ENCODE measurements at regions not wholly inside any gene's neighbourhood (a gene's known extent, or its start where the extent isn't known, plus 50 kb on each side); places are given as distances from the start of the nearest gene placed in this dataset.
A peak's percentile ranks its signal among the peaks of the same experiment; 100 is the strongest.
"Not testable (repeated sequence)": the region's sequence is repeated elsewhere in the genome, so short reads cannot be mapped to it uniquely, and the experiment has no call there.

DNA sequence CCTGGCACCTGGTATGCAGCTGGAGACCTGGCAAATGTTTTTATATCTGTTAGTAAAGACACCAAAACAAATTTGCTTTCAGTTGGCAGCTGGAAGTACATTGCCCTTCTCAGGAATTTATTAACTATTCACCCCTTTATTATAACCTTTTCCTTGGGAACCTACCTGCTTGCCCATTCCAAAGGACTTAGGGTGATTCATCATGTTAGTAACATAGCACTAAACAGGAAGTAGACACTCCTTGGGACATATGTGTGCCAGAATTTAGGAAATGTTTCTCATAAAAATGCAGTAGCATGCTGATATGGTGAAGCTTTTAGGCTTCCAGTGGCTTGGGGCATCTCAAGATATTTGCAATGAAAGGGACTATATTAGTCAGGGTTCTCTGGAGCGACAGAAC, 184.2 kb downstream of the DMAC1 start:
- DNase-seq = no peak

- DNase-seq = no peak
Measured at GRCh38 chr9:7613931-7614330, 185.6 kb downstream of the DMAC1 start.

DNA sequence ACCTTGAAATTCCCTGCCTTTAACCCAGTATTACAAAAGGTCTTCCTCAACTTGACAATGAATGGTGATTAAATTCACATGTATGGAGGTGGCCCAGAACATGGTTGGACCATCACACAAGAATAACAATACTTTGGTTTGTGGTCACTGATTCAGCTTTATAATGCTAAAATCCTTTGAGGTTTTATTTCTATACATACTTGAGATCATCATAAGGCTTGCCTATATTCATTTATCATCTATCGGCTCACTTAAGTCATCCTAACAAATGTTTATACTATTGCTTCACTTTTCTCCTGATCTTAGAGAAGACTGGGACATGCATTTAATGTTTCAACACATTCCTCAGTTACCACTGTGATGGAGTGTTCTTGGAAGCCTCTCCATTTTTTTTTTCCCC, 191.3 kb downstream of the DMAC1 start:
- no peak for DNase-seq

GRCh38 chr9:7607421-7607820, 192.2 kb downstream of the DMAC1 start:
- DNase-seq = no peak

GRCh38 chr9:7606591-7606990, 193.0 kb downstream of the DMAC1 start:
- no peak for DNase-seq

DNA sequence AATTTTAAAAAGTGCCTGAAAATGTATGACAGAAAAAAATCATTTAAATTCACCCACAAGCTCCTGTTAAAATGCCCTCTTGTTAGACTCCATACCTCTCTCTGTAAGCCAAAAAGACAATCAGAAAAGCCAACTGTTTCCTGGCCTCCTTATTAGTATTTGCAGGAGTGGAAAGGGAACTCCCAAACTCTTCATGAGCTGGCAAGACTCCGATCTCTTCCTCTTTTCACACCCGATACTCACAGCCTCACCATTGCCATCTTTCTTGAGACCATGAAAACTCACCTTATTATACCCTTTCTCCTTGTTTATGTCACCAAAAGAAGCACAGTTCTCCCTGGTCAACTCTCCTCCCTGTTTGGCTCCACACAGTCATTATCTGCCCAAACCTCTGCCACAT, 197.8 kb downstream of the DMAC1 start:
- DNase-seq = no peak

GRCh38 chr9:7597716-7598115, 201.9 kb downstream of the DMAC1 start:
- no peak for DNase-seq

DNA sequence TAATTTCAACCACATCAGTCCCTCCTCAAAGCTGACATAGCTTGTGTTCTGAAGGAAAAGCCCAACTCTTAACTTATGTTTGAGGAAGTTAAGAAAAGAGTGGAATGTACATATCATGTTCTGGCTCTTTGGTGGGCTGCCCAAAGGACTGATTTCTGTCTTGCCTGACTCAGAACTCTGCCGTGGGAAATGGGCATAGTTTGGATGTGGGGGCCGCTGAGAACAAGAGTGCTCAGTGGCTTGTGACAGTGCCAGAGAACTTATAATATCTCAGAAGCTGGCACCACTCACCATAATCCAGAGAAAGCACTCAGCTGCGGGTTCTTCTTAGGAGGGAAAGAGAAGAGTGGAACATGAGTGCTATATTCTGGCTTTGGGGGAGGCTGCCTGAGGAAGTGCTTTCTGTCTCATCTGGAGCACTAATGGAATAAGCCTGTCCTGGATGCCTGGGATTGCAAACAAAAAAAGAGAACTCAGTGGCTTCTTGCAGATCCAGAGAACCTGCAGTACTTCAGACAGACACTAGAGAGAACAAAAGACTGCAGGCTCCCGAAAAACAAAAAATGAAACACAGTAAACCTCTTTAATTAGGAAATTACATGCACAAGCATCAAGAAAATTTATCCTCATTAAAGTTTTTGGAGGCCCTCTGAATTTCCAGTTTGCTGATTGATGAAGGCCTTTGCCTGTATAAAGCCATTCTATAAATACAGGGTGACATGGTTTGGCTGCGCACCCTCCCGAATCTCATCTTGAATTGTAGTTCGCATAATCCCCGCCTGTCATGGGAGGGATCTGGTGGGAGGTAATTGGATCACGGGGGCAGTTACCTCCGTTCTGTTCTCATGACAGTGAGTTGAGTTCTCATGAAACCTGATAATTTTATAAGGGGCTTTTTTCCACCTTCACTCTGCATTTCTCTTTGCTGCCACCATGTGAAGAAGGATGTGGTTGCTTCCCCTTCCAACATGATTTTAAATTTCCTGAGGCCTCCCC, 207.0 kb downstream of the DMAC1 start:
- no peak for DNase-seq

GRCh38 chr9:7591501-7591900, 208.1 kb downstream of the DMAC1 start:
- DNase-seq = no peak

DNA sequence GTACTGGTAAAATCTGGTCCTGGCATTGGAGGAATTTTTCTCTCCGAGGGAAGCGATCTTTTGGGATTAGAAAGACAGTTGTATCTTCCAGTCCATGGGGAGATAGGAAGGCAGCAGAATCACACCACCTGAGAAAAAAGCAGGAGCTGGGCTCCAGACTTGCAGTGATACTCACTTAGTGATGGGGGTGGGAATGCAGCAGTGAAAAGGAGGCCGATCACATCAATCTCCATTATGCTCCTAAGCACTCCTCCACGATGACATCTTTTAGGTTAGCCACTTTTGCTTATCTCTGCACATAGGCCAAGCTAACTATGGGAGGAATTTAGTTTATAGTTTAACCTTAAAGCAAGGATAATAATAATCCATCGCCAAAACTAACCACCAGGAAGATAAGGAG, 219.0 kb downstream of the DMAC1 start:
- no peak for DNase-seq

DNA sequence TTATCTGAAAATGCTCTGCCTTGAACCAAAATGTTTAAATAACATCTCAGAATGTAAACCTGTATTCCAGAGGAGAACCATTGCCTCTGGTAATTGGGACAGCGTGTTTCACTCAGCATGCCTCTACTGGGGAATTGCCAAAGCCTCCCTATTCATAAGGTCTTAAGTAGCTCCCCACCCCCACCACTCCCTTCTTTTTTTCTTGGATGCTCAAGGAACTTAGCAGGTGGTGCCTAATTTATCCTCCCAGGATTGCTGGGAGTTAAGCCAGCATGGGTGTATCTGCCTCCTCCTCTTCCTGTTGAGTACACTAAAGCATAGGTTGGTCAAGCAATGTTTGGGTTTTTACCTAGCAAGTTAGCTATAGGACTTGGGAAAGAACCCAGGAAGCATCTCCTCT, 220.2 kb downstream of the DMAC1 start:
- DNase-seq = no peak

GRCh38 chr9:7578951-7579350, 220.6 kb downstream of the DMAC1 start:
- DNase-seq = no peak

GRCh38 chr9:7570107-7570720, 229.4 kb downstream of the DMAC1 start:
- DNase-seq = peak; percentile 21

DNA sequence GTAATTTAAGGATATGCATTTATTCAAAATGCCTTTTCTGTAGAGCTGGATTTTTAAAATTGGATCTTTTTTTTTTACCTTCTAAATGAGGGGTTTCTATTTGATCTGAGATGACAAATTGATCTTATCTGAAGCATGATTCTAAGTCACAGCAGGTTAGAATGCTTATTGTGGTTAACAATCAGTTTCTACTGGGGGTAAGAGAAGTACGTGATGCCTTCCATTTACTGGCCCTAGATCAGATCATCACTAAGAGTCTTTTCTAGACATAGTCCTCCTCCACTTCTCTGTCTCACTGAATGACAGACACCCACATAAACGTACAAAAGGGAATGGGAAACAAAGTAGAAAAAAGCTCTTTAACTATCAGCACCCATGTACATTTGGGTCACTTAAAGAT, 231.9 kb downstream of the DMAC1 start:
- no peak for DNase-seq

GRCh38 chr9:7561527-7562080, 238.0 kb downstream of the DMAC1 start:
- DNase-seq = no peak

DNA sequence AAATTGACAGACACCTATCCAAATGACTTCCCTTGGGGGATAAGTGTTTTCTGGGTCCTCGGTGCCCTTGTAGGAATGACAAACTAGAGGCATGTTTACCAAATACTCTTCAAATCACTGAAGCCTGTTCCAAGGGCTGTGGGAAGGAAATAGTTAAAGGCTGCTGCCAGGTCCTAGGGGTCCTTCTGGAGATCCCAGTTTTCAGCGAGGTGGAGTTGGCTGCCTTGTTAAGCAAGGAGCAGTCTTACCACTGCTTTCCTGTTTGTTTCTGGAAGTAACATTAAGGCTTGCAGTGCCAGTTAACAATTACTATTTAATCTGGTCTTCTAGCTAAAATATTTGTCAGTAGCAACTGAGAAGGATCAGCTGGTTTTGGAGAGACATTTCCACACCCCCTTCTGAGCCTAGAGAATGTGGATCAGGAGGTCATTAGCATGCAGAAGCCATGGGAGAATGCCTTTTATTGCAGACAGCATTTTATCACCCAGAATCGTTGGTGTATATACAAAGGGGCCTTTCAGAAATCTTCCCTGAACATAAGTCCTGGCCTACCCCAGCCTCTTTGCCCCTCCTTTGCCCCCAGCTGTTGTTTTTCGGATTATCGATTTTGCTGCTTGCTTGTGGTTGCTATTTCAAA, 238.8 kb downstream of the DMAC1 start:
- DNase-seq = no peak

- DNase-seq = no peak
Measured at GRCh38 chr9:7554699-7555098, 244.9 kb downstream of the DMAC1 start.

DNA sequence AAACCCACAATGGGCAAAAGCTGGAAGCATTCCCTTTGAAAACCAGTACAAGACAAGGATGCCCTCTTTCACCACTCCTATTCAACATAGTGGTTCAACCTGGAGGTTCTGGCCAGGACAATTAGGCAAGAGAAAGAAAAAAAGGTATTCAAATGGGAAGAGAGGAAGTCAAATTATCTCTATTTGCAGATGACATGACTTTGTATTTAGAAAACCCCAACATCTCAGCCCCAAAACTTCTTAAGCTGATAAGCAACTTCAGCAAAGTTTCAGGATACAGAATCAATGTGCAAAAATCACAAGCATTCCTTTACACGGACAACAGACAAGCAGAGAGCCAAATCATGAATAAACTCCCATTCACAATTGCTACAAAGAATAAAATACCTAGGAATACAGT, 246.9 kb downstream of the DMAC1 start:
- DNase-seq = not testable (repeated sequence)

GRCh38 chr9:7549249-7549648, 250.3 kb downstream of the DMAC1 start:
- no peak for DNase-seq

GRCh38 chr9:7546261-7546660, 253.3 kb downstream of the DMAC1 start:
- no peak for DNase-seq

DNA sequence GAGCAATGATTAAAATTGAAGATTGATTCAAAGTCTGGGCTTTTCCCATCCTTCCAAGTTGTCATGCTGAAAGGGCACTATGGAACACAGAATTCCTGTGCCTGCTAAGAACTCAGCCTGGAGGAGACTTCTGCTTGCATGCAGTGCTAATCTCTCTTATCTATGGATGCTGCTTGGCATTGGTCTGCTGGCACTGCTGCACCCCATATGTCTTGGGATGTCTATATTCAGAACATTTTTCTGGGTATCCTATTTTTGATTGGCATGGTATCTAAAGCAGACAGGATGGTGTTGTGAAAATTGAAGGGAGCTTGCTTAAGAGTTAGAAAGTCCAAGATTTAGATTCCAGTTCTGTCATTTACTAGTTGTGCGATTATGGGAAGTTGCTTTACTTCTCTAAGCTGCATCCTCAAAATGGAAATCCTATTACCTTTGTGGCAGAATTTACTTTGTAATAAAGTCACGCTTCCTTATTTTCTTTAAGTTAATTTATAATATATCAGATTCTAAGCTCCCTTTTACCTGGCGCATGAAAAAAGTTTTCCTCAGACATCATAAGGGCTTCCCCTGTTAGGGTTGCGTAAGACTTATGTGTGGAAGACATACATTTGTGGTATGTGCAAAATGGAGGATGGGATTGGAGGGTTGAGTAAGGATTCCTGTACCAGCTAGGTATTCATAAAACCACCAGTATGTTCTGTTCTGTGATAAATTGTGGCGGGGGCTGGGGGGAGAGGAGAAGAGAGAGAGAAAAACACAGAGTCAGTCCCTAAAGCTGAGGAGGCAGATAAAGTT, 254.0 kb downstream of the DMAC1 start:
- no peak for DNase-seq

DNA sequence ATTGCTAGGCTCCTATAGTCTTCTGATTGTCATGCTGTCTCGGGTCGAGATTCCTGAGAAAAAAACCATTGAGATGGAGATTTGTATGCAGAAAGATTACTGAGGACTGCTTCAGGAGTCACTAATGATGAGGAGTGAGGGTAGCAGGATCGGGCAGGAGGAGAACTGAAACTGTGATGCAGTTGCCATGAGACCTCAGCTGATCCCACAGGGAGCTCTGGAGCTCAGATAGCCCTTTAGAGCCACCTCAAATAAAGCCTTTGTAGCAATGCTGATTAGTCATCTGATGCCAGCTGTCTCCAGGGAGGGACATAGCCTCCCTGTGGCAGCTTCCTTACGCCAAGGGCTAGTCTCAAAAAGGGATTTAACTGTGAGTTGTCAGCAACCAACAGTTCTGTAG, 256.9 kb downstream of the DMAC1 start:
- DNase-seq = no peak

DNA sequence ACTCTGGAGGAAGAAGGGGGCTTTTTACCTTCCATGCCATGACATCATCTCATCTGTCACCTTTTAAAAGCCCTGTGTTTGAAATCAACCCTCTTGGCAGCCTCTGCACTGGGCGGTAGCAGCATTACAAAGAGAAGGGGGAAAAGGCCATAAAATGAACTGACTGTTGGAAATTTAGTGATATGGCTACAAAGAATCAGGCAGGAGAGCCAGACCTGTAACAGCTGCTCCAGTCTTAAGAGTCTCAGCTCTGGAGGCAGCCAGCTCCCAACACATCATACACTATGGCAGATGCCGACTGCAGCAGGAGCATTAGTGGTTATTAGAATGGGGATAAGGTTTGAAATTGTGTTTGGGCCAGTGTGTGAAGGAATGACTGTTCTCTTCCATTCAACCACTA, 257.5 kb downstream of the DMAC1 start:
- DNase-seq = no peak

All from NCI-H1694 treated with DMSO at 0.1 percent for 48 hours (cell line).